HCT116 (cell line): ENCODE measurements at regions not wholly inside any gene's neighbourhood (a gene's known extent, or its start where the extent isn't known, plus 50 kb on each side); places are given as distances from the start of the nearest gene placed in this dataset.
"Not testable (repeated sequence)": the region's sequence is repeated elsewhere in the genome, so short reads cannot be mapped to it uniquely, and the experiment has no call there.

ENCODE experiments used
- ATAC-seq: fragments of 200-7000 bp; cut with Tn5 transposase; 2 replicates; pipeline ENCODE4 v1.9.1; 2020; ENCODE audit warnings: mild to moderate bottlenecking, moderate library complexity
- BruUV-seq: library from RNA; stranded (reverse); fragments of 400-500 nt; replicated peaks from 2 replicates; lab custom pipeline; 2021; lab: Mats Ljungman, UMichigan
- CTCF ChIA-PET: fragments of 300-600 bp; sonication (Branson Sonifier 250); formaldehyde crosslinking; loops from one replicate; lab custom pipeline; 2021; ENCODE audit warnings: antibody characterized with exemption; lab: Charles Lee
- POLR2A ChIA-PET: fragments of 300-600, 350-600 bp; sonication (Branson Sonifier 250); formaldehyde crosslinking; loops from one replicate; lab custom pipeline; 2021; ENCODE audit warnings: antibody characterized with exemption; lab: Charles Lee
- RAD21 ChIA-PET, 2 experiments: fragments of 300-600 bp; sonication (Branson Sonifier 250); formaldehyde crosslinking; loops; one replicate each; lab custom pipeline; 2023; ENCODE audit warnings: low total read pairs in 2 of 2; ENCODE audit not compliant: uncharacterized antibody in 2 of 2, unreplicated experiment in 2 of 2, low non-redundant PET in 1 of 2; lab: Charles Lee
- DNase-seq: peaks from one replicate; pipeline ENCODE4 v3.0.0-alpha.2; 2010; ENCODE audit warnings: low read depth, low spot score
- H2AFZ ChIP-seq: fragments of 200-600 bp; shearing (Covaris generic), sonication (generic); 2 replicates; pipeline ENCODE4 v1.6.1; 2017; ENCODE audit warnings: low read depth, mixed run types, mixed read lengths, antibody characterized with exemption, low read length; ENCODE audit not compliant: poor library complexity, severe bottlenecking
- H3K27ac ChIP-seq: 2 replicates; pipeline ENCODE4 v1.5.1; 2012; ENCODE audit warnings: low read depth, low read length
- H3K27me3 ChIP-seq: fragments of 200-600 bp; sonication (generic); 2 replicates; pipeline ENCODE4 v1.6.1; 2016; ENCODE audit warnings: mixed run types, low read length, mixed read lengths; ENCODE audit not compliant: insufficient read depth
- H3K36me3 ChIP-seq, 2 experiments: fragments of 200-500 bp in 1 of 2; fragments of 200-600 bp in 1 of 2; sonication (Bioruptor generic) in 1 of 2; sonication (generic) in 1 of 2; 2 replicates each; pipeline versions ENCODE4 v1.5.1 to v1.6.1; 2014 to 2016; ENCODE audit warnings: low read length in 2 of 2, inconsistent platforms in 1 of 2, mixed read lengths in 1 of 2, mixed run types in 1 of 2; ENCODE audit not compliant: insufficient read depth in 2 of 2, control insufficient read depth in 1 of 2
- H3K4me1 ChIP-seq, 2 experiments: fragments of 200-600 bp in 1 of 2; sonication (generic) in 1 of 2; 2 replicates each; pipeline versions ENCODE4 v1.5.1 to v1.6.1; 2012 to 2017; ENCODE audit warnings: low read length in 2 of 2, inconsistent platforms in 1 of 2, mild to moderate bottlenecking in 1 of 2, mixed read lengths in 1 of 2, mixed run types in 1 of 2, moderate library complexity in 1 of 2; ENCODE audit not compliant: insufficient read depth in 2 of 2, control insufficient read depth in 1 of 2
- H3K4me2 ChIP-seq: fragments of 200-600 bp; sonication (generic); 2 replicates; pipeline ENCODE4 v1.6.1; 2017; ENCODE audit warnings: mixed run types, low read length, mixed read lengths
- H3K4me3 ChIP-seq, 2 experiments: fragments of 200-600 bp in 1 of 2; sonication (generic) in 1 of 2; replicated peaks in 1 of 2; 2 replicates each; pipeline ENCODE4 v1.5.1; 2011 to 2016; ENCODE audit warnings: low read length in 2 of 2, control low read depth in 1 of 2, low read depth in 1 of 2, mild to moderate bottlenecking in 1 of 2, mixed read lengths in 1 of 2, mixed run types in 1 of 2
- H3K79me2 ChIP-seq: fragments of 200-600 bp; sonication (generic); 2 replicates; pipeline ENCODE4 v1.6.1; 2017; ENCODE audit warnings: mild to moderate bottlenecking, mixed run types, low read length, moderate library complexity, mixed read lengths; ENCODE audit not compliant: insufficient read depth
- H3K9ac ChIP-seq: fragments of 200-600 bp; sonication (generic); 2 replicates; pipeline ENCODE4 v1.6.1; 2016; ENCODE audit warnings: low read length, mixed read lengths
- H3K9me2 ChIP-seq: fragments of 200-600 bp; sonication (generic), shearing (Covaris generic); 2 replicates; pipeline ENCODE4 v1.6.1; 2017; ENCODE audit warnings: mixed run types, mild to moderate bottlenecking, moderate library complexity; ENCODE audit not compliant: insufficient read depth
- H3K9me3 ChIP-seq, 2 experiments: fragments of 200-500 bp in 1 of 2; fragments of 200-600 bp in 1 of 2; sonication (Bioruptor generic) in 1 of 2; sonication (generic) in 1 of 2; 2 replicates each; pipeline ENCODE4 v1.6.1; 2014 to 2017; ENCODE audit warnings: low read length in 2 of 2, mixed read lengths in 2 of 2, inconsistent platforms in 1 of 2, low read depth in 1 of 2, mild to moderate bottlenecking in 1 of 2, mixed run types in 1 of 2, moderate library complexity in 1 of 2; ENCODE audit not compliant: control insufficient read depth in 1 of 2, insufficient read depth in 1 of 2
- H4K20me1 ChIP-seq: fragments of 200-600 bp; sonication (generic), shearing (Covaris generic); 2 replicates; pipeline ENCODE4 v1.6.1; 2017; ENCODE audit warnings: mixed run types, mild to moderate bottlenecking, moderate library complexity; ENCODE audit not compliant: insufficient read depth
- ATF3 ChIP-seq: IDR thresholded peaks from 2 replicates; pipeline ENCODE4 v1.6.1; 2012
- CEBPB ChIP-seq: IDR thresholded peaks from 2 replicates; pipeline ENCODE4 v1.6.1; 2012; ENCODE audit warnings: low read depth
- CTCF ChIP-seq, 3 experiments: fragments of 200-600 bp in 1 of 3; sonication (generic) in 1 of 3; IDR thresholded peaks in 2 of 3; conservative IDR thresholded peaks in 1 of 3; 2 replicates each; pipeline ENCODE4 v1.5.1; 2012 to 2017; ENCODE audit warnings: low read depth in 2 of 3, low read length in 2 of 3, antibody characterized with exemption in 1 of 3, borderline replicate concordance in 1 of 3, control low read depth in 1 of 3, mild to moderate bottlenecking in 1 of 3, mixed read lengths in 1 of 3, mixed run types in 1 of 3, moderate library complexity in 1 of 3; ENCODE audit not compliant: insufficient read depth in 1 of 3
- FOSL1 ChIP-seq: IDR thresholded peaks from 2 replicates; pipeline ENCODE4 v1.6.1; 2012; ENCODE audit warnings: low read depth
- JUND ChIP-seq: IDR thresholded peaks from 2 replicates; pipeline ENCODE4 v1.6.1; 2012
- MAX ChIP-seq: IDR thresholded peaks from 2 replicates; pipeline ENCODE4 v1.6.1; 2012
- POLR2AphosphoS5 ChIP-seq: IDR thresholded peaks from 2 replicates; pipeline ENCODE4 v1.6.1; 2011; ENCODE audit warnings: mild to moderate bottlenecking, low read depth, low read length, moderate library complexity
- RAD21 ChIP-seq: IDR thresholded peaks from 2 replicates; pipeline ENCODE4 v1.6.1; 2012; ENCODE audit warnings: low read depth, mild to moderate bottlenecking
- REST ChIP-seq: IDR thresholded peaks from 2 replicates; pipeline ENCODE4 v1.6.1; 2012; ENCODE audit warnings: low read depth
- SIN3A ChIP-seq: IDR thresholded peaks from 2 replicates; pipeline ENCODE4 v1.6.1; 2012; ENCODE audit warnings: low read depth
- ZBTB33 ChIP-seq: IDR thresholded peaks from 2 replicates; pipeline ENCODE4 v1.6.1; 2011; ENCODE audit warnings: mild to moderate bottlenecking, low read length, moderate library complexity; ENCODE audit not compliant: insufficient replicate concordance; ENCODE audit errors: extremely low read depth
- ZFX ChIP-seq: fragments of 450-650 bp; IDR thresholded peaks from 2 replicates; pipeline ENCODE4 v1.6.1; 2017
- intact Hi-C: fragments of 100-400 bp; cut with micrococcal nuclease; formaldehyde crosslinking; loops from 2 replicates; pipeline ENCODE4 v1.10.0; 2022

DNA sequence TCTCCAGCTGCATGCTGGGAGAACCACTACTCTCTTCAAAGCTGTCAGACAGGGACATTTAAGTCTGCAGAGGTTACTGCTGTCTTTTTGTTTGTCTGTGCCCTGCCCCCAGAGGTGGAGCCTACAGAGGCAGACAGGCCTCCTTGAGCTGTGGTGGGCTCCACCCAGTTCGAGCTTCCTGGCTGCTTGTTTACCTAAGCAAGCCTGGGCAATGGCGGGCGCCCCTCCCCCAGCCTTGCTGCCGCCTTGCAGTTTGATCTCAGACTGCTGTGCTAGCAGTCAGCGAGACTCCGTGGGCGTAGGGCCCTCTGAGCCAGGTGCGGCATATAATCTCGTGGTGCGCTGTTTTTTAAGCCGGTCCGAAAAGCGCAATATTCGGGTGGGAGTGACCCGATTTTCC is 215.0 kb downstream of the STIM2 start:
- H3K79me2 ChIP-seq, H4K20me1 ChIP-seq, ATAC-seq, H3K9me2 ChIP-seq, H3K27me3 ChIP-seq, DNase-seq, RAD21 ChIA-PET, CTCF ChIA-PET, H2AFZ ChIP-seq, intact Hi-C loops, H3K4me2 ChIP-seq, BruUV-seq, H3K27ac ChIP-seq, H3K4me1 ChIP-seq, H3K9ac ChIP-seq, POLR2A ChIA-PET, H3K9me3 ChIP-seq, H3K36me3 ChIP-seq, H3K4me3 ChIP-seq: not testable (repeated sequence)

DNA sequence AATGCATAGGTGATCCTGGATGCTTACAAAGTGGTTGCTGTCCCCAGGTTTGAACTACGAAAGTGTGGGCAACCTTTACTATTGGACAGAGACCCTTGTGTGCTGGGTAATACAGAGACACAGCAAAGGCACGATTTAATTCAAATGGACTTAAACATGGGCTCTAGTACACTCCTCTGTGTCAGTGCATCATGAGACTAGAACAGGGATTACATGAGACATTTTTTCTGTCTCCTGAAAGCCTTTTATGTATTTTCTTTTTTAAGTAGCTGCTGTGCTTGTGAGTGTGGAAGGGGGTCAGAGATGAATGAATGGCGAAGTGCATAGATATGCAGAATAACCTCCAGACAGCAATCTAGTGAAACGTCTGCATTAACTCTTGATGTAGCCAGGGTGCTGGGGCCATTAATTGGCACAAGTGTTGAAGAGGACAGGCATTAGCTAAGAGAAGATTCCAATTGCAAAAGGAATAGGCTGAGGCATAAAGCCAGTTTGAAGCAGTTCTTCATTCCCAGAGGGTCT is 218.4 kb downstream of the STIM2 start:
- intact Hi-C loops: no loop called here
- CTCF ChIA-PET: no interaction called here
- BruUV-seq: no TSS peak
- TF ChIP-seq POLR2AphosphoS5 (no peak), FOSL1 (no peak), SIN3A (no peak), ZBTB33 (no peak), JUND (no peak), MAX (no peak), ATF3 (no peak), REST (no peak), RAD21 (no peak), CTCF (IDR thresholded peaks at IDR 0.05 in 2 of 3, conservative IDR thresholded peaks at IDR 0.05 in 1 of 3; ENCODE audit: borderline replicate concordance in 1 of 3, insufficient read depth in 1 of 3, low read depth in 2 of 3, low read length in 2 of 3) (no peak), ZFX (no peak), CEBPB (no peak)

More for the DNA sequence above, 218.4 kb downstream of the STIM2 start:
- H3K9me3 ChIP-seq: no peaks in the 10 kb centered on the region
- H3K4me2 ChIP-seq: no peak overlapping the region
- H3K4me1 ChIP-seq: no peaks in the 10 kb centered on the region
- H3K9ac ChIP-seq: no peak overlapping the region
- no peaks in the 10 kb centered on the region for H3K36me3 ChIP-seq
- DNase-seq (no peak), ATAC-seq (no peak)
- no peaks in the 10 kb centered on the region for H4K20me1 ChIP-seq
- peaks cover 8% of the 10 kb centered on the region; the same call in 1 of the 2 replicates for H3K27me3 ChIP-seq
- H3K27ac ChIP-seq: no peak overlapping the region
- H2AFZ ChIP-seq: no peak overlapping the region
- no peaks in the 10 kb centered on the region for H3K9me2 ChIP-seq
- RAD21 ChIA-PET: no interaction called here
- H3K4me3 ChIP-seq: no peak overlapping the region
- POLR2A ChIA-PET: no interaction called here
- H3K79me2 ChIP-seq: no peaks in the 10 kb centered on the region
